B cell (primary cell): ENCODE measurements at regions not wholly inside any gene's neighbourhood (a gene's known extent, or its start where the extent isn't known, plus 50 kb on each side); places are given as distances from the start of the nearest gene placed in this dataset.

ENCODE experiments used
- EZH2 ChIP-seq: IDR thresholded peaks from 2 replicates; pipeline ENCODE4 v1.6.1; 2012; ENCODE audit warnings: borderline replicate concordance, low read depth, mild to moderate bottlenecking, moderate library complexity, low read length; ENCODE audit not compliant: insufficient read depth, poor library complexity, severe bottlenecking
- TF ChIP-seq, protein P1 (sequence below): fragments of 200-600 bp; IDR thresholded peaks from one replicate; pipeline ENCODE4 v1.8.0; 2022; ENCODE audit warnings: antibody characterized with exemption, mild to moderate bottlenecking

- no peak for TF ChIP-seq EZH2
- TF ChIP-seq, protein P1, sequence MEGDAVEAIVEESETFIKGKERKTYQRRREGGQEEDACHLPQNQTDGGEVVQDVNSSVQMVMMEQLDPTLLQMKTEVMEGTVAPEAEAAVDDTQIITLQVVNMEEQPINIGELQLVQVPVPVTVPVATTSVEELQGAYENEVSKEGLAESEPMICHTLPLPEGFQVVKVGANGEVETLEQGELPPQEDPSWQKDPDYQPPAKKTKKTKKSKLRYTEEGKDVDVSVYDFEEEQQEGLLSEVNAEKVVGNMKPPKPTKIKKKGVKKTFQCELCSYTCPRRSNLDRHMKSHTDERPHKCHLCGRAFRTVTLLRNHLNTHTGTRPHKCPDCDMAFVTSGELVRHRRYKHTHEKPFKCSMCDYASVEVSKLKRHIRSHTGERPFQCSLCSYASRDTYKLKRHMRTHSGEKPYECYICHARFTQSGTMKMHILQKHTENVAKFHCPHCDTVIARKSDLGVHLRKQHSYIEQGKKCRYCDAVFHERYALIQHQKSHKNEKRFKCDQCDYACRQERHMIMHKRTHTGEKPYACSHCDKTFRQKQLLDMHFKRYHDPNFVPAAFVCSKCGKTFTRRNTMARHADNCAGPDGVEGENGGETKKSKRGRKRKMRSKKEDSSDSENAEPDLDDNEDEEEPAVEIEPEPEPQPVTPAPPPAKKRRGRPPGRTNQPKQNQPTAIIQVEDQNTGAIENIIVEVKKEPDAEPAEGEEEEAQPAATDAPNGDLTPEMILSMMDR, result no peak
These were observed 93.2 kb downstream of the TMEM212 start for GRCh38 chr3:171936191-171936841.
